ENCODE measurements at regions not wholly inside any gene's neighbourhood (a gene's known extent, or its start where the extent isn't known, plus 50 kb on each side); places are given as distances from the start of the nearest gene placed in this dataset.

DNA sequence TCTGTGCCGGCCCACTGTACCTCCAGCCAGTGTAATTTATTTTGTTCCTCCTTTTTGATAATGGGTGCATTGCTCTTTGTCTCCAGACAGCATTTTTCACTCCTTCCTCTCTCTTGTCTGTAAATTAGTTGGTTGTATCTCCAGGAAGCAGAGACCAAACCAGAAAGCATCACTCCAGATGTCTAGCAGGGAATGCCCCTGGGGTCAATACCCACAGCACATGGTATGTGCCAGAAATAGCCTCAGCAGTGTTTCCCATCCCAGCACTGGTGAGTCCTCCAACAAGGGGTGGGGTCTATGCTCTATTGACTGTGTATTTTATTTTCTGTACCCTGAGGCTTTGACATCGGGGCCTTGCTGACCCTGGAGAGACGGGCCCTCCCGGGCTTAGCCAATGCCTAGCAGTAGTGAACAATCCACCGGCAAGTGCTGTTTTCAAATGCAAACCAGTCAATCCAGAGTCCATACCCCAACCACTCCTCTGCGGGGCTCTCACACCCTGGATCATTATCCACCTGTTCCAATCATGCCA, 50.2 kb upstream of the FZD10 start:
- H3K9me3 ChIP-seq, result no peaks in the 10 kb centered on the region
- DNase-seq (ENCODE audit: low spot score in 2 of 2), result no peak
- no peaks in the 10 kb centered on the region for H3K27me3 ChIP-seq (ENCODE audit: low read depth)
- H3K36me3 ChIP-seq (replicated peaks), result no peaks in the 10 kb centered on the region
- no peak overlapping the region for H3K4me3 ChIP-seq
- no peaks in the 10 kb centered on the region for H3K4me1 ChIP-seq
- in situ Hi-C loops (cut with MboI; ENCODE audit: low sequenced_read_pairs), result no loop called here
